SKM-1 (cell line): ENCODE measurements at regions not wholly inside any gene's neighbourhood (a gene's known extent, or its start where the extent isn't known, plus 50 kb on each side); places are given as distances from the start of the nearest gene placed in this dataset.
"Not testable (repeated sequence)": the region's sequence is repeated elsewhere in the genome, so short reads cannot be mapped to it uniquely, and the experiment has no call there.

Experiments
- DNase-seq: peaks from one replicate; lab custom pipeline; 2025; ENCODE audit not compliant: unreplicated experiment; lab: John Stamatoyannopoulos, UW

- DNase-seq: no peak
Observed at GRCh38 chr18:43949291-43949690, 672.0 kb upstream of the SYT4 start.

- DNase-seq: no peak
Observed at GRCh38 chr18:43950062-43950461, 672.8 kb upstream of the SYT4 start.

- DNase-seq: no peak
Observed at GRCh38 chr18:43952398-43952797, 675.1 kb upstream of the SYT4 start.

- DNase-seq: no peak
Observed at GRCh38 chr18:43961722-43962121, 684.4 kb upstream of the SYT4 start.

GRCh38 chr18:43964666-43965065 lies 687.4 kb upstream of the SYT4 start:
- DNase-seq: no peak

- no peak for DNase-seq
Observed at GRCh38 chr18:43965691-43966090, 688.4 kb upstream of the SYT4 start.

GRCh38 chr18:43970656-43971055 lies 693.4 kb upstream of the SYT4 start:
- DNase-seq: no peak

GRCh38 chr18:43978174-43978573 lies 700.9 kb upstream of the SYT4 start:
- DNase-seq: no peak

GRCh38 chr18:43982582-43982981 lies 698.1 kb upstream of the SETBP1 start:
- DNase-seq: no peak

GRCh38 chr18:43987061-43987460 lies 693.6 kb upstream of the SETBP1 start:
- not testable (repeated sequence) for DNase-seq

- DNase-seq: no peak
Observed at GRCh38 chr18:43992741-43993140, 687.9 kb upstream of the SETBP1 start.

GRCh38 chr18:43994381-43994780 lies 686.3 kb upstream of the SETBP1 start:
- no peak for DNase-seq

- DNase-seq: no peak
Observed at GRCh38 chr18:44013871-44014270, 666.8 kb upstream of the SETBP1 start.

- no peak for DNase-seq
Observed at GRCh38 chr18:44025421-44025820, 655.3 kb upstream of the SETBP1 start.

- no peak for DNase-seq
Observed at GRCh38 chr18:44028109-44028508, 652.6 kb upstream of the SETBP1 start.

GRCh38 chr18:44031063-44031462 lies 649.6 kb upstream of the SETBP1 start:
- no peak for DNase-seq

- no peak for DNase-seq
Observed at GRCh38 chr18:44033144-44033701, 647.5 kb upstream of the SETBP1 start.

GRCh38 chr18:44035554-44035953 lies 645.1 kb upstream of the SETBP1 start:
- DNase-seq: no peak

- no peak for DNase-seq
Observed at GRCh38 chr18:44036501-44036900, 644.2 kb upstream of the SETBP1 start.

GRCh38 chr18:44039216-44039615 lies 641.5 kb upstream of the SETBP1 start:
- no peak for DNase-seq

- no peak for DNase-seq
Observed at GRCh38 chr18:44039826-44040225, 640.9 kb upstream of the SETBP1 start.

GRCh38 chr18:44041553-44041952 lies 639.1 kb upstream of the SETBP1 start:
- no peak for DNase-seq

GRCh38 chr18:44041961-44042360 lies 638.7 kb upstream of the SETBP1 start:
- DNase-seq: no peak
